Retinal pigment epithelial cell (primary cell): ENCODE measurements at regions not wholly inside any gene's neighbourhood (a gene's known extent, or its start where the extent isn't known, plus 50 kb on each side); places are given as distances from the start of the nearest gene placed in this dataset.

Source experiments
- DNase-seq: peaks from one replicate; pipeline ENCODE4 v3.0.0-alpha.2; 2010; ENCODE audit warnings: low read depth
- H3K4me3 ChIP-seq: 2 replicates; pipeline ENCODE4 v1.5.1; 2011; ENCODE audit warnings: mild to moderate bottlenecking, low read length, control low read depth, moderate library complexity
- TF ChIP-seq, protein P1 (sequence below): conservative IDR thresholded peaks from 2 replicates; pipeline ENCODE4 v1.5.1; 2011; ENCODE audit warnings: low read depth, low read length, control low read depth, inconsistent platforms

- TF ChIP-seq, protein P1, sequence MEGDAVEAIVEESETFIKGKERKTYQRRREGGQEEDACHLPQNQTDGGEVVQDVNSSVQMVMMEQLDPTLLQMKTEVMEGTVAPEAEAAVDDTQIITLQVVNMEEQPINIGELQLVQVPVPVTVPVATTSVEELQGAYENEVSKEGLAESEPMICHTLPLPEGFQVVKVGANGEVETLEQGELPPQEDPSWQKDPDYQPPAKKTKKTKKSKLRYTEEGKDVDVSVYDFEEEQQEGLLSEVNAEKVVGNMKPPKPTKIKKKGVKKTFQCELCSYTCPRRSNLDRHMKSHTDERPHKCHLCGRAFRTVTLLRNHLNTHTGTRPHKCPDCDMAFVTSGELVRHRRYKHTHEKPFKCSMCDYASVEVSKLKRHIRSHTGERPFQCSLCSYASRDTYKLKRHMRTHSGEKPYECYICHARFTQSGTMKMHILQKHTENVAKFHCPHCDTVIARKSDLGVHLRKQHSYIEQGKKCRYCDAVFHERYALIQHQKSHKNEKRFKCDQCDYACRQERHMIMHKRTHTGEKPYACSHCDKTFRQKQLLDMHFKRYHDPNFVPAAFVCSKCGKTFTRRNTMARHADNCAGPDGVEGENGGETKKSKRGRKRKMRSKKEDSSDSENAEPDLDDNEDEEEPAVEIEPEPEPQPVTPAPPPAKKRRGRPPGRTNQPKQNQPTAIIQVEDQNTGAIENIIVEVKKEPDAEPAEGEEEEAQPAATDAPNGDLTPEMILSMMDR, result no peak
- DNase-seq, result no peak
- no peak overlapping the region for H3K4me3 ChIP-seq
These were observed 291.4 kb upstream of the ISL1 start for GRCh38 chr5:51091816-51092215.

DNA sequence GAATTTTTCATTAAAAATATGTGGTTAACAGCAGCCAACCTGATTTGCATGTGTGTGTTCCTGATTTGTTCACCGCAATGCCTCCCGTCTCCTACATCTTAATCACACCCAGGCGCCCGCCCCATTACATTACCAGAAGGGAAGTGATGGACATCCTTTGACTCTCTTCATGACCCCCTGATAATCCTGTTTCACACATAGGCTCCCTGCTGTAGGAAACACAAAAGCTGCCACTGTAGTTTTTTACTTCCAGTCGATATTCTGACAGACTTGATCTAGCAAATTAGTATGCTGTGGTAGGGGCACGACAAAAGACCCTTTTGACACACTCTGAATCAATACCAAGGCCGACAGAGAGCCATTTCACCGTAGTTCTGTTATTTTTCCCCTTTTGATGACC is 287.8 kb upstream of the ISL1 start:
- TF ChIP-seq, protein P1, result no peak
- no peak overlapping the region for H3K4me3 ChIP-seq

GRCh38 chr5:51096859-51097258 is 286.4 kb upstream of the ISL1 start:
- TF ChIP-seq, protein P1, result no peak
- DNase-seq, result no peak
- no peak overlapping the region for H3K4me3 ChIP-seq

More for the DNA sequence above, 287.8 kb upstream of the ISL1 start:
- DNase-seq, result no peak

GRCh38 chr5:51099173-51099853 is 283.9 kb upstream of the ISL1 start:
- TF ChIP-seq, protein P1, result no peak

GRCh38 chr5:51104556-51104955 is 278.7 kb upstream of the ISL1 start:
- no peak for DNase-seq
- TF ChIP-seq, protein P1, result no peak

More at GRCh38 chr5:51099173-51099853, 283.9 kb upstream of the ISL1 start:
- no peak overlapping the region for H3K4me3 ChIP-seq
- DNase-seq, result no peak

GRCh38 chr5:51109786-51110410 is 273.4 kb upstream of the ISL1 start:
- H3K4me3 ChIP-seq, result no peak overlapping the region
- DNase-seq, result no peak
- TF ChIP-seq, protein P1, result no peak

More at GRCh38 chr5:51104556-51104955, 278.7 kb upstream of the ISL1 start:
- no peak overlapping the region for H3K4me3 ChIP-seq

DNA sequence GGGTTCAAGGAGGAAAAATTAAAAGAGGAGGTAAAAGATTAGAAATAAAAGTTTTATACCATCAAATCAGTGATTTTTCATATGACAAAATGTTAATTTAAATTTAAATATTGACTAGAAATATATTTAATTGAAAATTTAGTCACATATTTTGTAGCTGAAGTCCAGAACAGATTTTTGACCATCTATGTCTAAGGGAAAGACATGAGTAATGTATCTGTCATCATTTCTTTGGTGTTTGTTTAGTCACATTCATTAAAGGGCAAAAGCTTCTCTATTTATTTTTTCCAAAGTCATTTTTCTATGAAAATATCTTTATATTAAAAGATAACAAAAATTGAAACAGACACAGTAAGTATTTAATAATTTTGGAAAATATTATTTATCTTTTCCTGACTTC is 252.0 kb upstream of the ISL1 start:
- DNase-seq, result no peak
- no peak overlapping the region for H3K4me3 ChIP-seq
- TF ChIP-seq, protein P1, result no peak
